HepG2 (cell line): ENCODE measurements at regions not wholly inside any gene's neighbourhood (a gene's known extent, or its start where the extent isn't known, plus 50 kb on each side); places are given as distances from the start of the nearest gene placed in this dataset.

Experiments used
- RCOR2 ChIP-seq: IDR thresholded peaks from 2 replicates; pipeline ENCODE4 v1.6.1; 2016; ENCODE audit warnings: missing biosample characterization, missing genetic modification reagents
- TOE1 ChIP-seq: sonication (generic); formaldehyde crosslinking; IDR thresholded peaks from 2 replicates; pipeline ENCODE4 v1.4.0; 2020; ENCODE audit warnings: mild to moderate bottlenecking, missing genetic modification reagents
- ZFX ChIP-seq: sonication (generic); formaldehyde crosslinking; IDR thresholded peaks from 2 replicates; pipeline ENCODE4 v1.4.0; 2020; ENCODE audit warnings: mild to moderate bottlenecking, low read depth, missing genetic modification reagents, moderate library complexity
- ZNF253 ChIP-seq: sonication (generic); formaldehyde crosslinking; IDR thresholded peaks from 2 replicates; pipeline ENCODE4 v1.8.0; 2022; ENCODE audit warnings: mild to moderate bottlenecking, missing genetic modification reagents, borderline replicate concordance
- ZNF570 ChIP-seq: sonication (generic); formaldehyde crosslinking; IDR thresholded peaks from 2 replicates; pipeline ENCODE4 v1.4.0; 2020; ENCODE audit warnings: mild to moderate bottlenecking, missing genetic modification reagents, borderline replicate concordance
- ZNF781 ChIP-seq: sonication (generic); formaldehyde crosslinking; IDR thresholded peaks from 2 replicates; pipeline ENCODE4 v1.5.1; 2020; ENCODE audit warnings: borderline replicate concordance, mild to moderate bottlenecking, missing genetic modification reagents; ENCODE audit errors: not compliant biosample characterization
- TF ChIP-seq, protein P1 (sequence below), 2 experiments: IDR thresholded peaks; 2 replicates each; pipeline ENCODE4 v1.6.1; 2011 to 2012; ENCODE audit warnings: low read length in 2 of 2, borderline replicate concordance in 1 of 2, low read depth in 1 of 2, mild to moderate bottlenecking in 1 of 2, moderate library complexity in 1 of 2

DNA sequence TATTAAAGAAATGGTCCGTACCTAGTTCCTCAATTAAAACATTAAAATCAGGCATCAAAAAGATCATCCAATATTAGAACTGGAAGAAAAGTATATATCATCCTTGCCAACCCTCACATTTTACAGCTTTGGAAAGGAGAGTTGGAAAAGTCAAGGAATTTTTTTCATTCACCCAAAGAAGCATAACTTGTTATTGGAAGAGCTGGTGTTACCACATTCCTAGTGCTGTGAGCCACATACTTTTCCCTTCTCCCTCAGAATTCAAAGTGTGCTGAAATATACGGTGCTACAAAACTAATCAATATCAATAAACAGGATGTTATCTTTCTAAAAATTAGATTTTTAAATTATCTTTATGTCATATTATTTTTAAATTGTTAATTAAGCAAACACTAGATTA is 202.1 kb upstream of the FAT3 start:
- TF ChIP-seq ZNF570 (CRISPR knock-in tag), result no peak
- TF ChIP-seq RCOR2 (CRISPR knock-in tag), result no peak
- no peak for TF ChIP-seq ZFX (CRISPR knock-in tag)
- no peak for TF ChIP-seq ZNF253 (CRISPR knock-in tag)
- no peak for TF ChIP-seq ZNF781 (CRISPR knock-in tag)
- TF ChIP-seq, protein P1, sequence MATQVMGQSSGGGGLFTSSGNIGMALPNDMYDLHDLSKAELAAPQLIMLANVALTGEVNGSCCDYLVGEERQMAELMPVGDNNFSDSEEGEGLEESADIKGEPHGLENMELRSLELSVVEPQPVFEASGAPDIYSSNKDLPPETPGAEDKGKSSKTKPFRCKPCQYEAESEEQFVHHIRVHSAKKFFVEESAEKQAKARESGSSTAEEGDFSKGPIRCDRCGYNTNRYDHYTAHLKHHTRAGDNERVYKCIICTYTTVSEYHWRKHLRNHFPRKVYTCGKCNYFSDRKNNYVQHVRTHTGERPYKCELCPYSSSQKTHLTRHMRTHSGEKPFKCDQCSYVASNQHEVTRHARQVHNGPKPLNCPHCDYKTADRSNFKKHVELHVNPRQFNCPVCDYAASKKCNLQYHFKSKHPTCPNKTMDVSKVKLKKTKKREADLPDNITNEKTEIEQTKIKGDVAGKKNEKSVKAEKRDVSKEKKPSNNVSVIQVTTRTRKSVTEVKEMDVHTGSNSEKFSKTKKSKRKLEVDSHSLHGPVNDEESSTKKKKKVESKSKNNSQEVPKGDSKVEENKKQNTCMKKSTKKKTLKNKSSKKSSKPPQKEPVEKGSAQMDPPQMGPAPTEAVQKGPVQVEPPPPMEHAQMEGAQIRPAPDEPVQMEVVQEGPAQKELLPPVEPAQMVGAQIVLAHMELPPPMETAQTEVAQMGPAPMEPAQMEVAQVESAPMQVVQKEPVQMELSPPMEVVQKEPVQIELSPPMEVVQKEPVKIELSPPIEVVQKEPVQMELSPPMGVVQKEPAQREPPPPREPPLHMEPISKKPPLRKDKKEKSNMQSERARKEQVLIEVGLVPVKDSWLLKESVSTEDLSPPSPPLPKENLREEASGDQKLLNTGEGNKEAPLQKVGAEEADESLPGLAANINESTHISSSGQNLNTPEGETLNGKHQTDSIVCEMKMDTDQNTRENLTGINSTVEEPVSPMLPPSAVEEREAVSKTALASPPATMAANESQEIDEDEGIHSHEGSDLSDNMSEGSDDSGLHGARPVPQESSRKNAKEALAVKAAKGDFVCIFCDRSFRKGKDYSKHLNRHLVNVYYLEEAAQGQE (IDR thresholded peaks at IDR 0.05; ENCODE audit: borderline replicate concordance in 1 of 2, low read depth in 1 of 2, low read length in 2 of 2), result no peak
- no peak for TF ChIP-seq TOE1 (CRISPR knock-in tag)
